OCI-LY3 (cell line): ENCODE measurements at regions not wholly inside any gene's neighbourhood (a gene's known extent, or its start where the extent isn't known, plus 50 kb on each side); places are given as distances from the start of the nearest gene placed in this dataset.

Experiments used
- CTCF ChIP-seq: fragments of 200-600, 300-600 bp; sonication (generic); IDR thresholded peaks from 2 replicates; pipeline ENCODE4 v1.5.1; 2014; ENCODE audit warnings: antibody characterized with exemption, low read length, low read depth
- EZH2phosphoT487 ChIP-seq: fragments of 200-600 bp; shearing (Covaris generic); IDR thresholded peaks from 2 replicates; pipeline ENCODE4 v1.6.1; 2018; ENCODE audit warnings: antibody characterized with exemption, mixed run types, low read depth

GRCh38 chr3:16114930-16115329 is 59.5 kb upstream of the GALNT15 start:
- no peak for TF ChIP-seq CTCF
- no peak for TF ChIP-seq EZH2phosphoT487
